MM.1S (cell line): ENCODE measurements at regions not wholly inside any gene's neighbourhood (a gene's known extent, or its start where the extent isn't known, plus 50 kb on each side); places are given as distances from the start of the nearest gene placed in this dataset.
"Not testable (repeated sequence)": the region's sequence is repeated elsewhere in the genome, so short reads cannot be mapped to it uniquely, and the experiment has no call there.

Source experiments
- DNase-seq: peaks from one replicate; pipeline ENCODE4 v3.0.0-alpha.2; 2015
- H2AFZ ChIP-seq: fragments of 300-600 bp; sonication (generic); 2 replicates; pipeline ENCODE4 v1.6.0; 2016; ENCODE audit warnings: antibody characterized with exemption, low read length
- H3F3A ChIP-seq: fragments of 300-600 bp; sonication (generic); 2 replicates; pipeline ENCODE4 v1.6.1; 2016; ENCODE audit warnings: mild to moderate bottlenecking, antibody characterized with exemption, low read length, moderate library complexity, mixed read lengths; ENCODE audit not compliant: insufficient read depth
- H3K27ac ChIP-seq: fragments of 300-600 bp; sonication (generic); 2 replicates; pipeline ENCODE4 v1.5.1; 2016; ENCODE audit warnings: mild to moderate bottlenecking, low read length
- H3K27me3 ChIP-seq: fragments of 300-600 bp; sonication (generic); replicated peaks from 2 replicates; pipeline ENCODE4 v1.6.0; 2016; ENCODE audit warnings: low read length; ENCODE audit not compliant: insufficient read depth
- H3K36me3 ChIP-seq: fragments of 300-600 bp; sonication (generic); replicated peaks from 2 replicates; pipeline ENCODE4 v1.6.1; 2016; ENCODE audit warnings: mild to moderate bottlenecking, low read length, mixed read lengths; ENCODE audit not compliant: insufficient read depth
- H3K4me1 ChIP-seq: fragments of 300-600 bp; sonication (generic); 2 replicates; pipeline ENCODE4 v1.6.1; 2016; ENCODE audit warnings: low read length, mixed read lengths
- H3K4me2 ChIP-seq: fragments of 300-600 bp; sonication (generic); 2 replicates; pipeline ENCODE4 v1.6.0; 2016; ENCODE audit warnings: low read depth, low read length
- H3K4me3 ChIP-seq: fragments of 300-600 bp; sonication (generic); 2 replicates; pipeline ENCODE4 v1.5.1; 2016; ENCODE audit warnings: low read length, mixed read lengths
- H3K79me2 ChIP-seq: fragments of 300-600 bp; sonication (generic); 2 replicates; pipeline ENCODE4 v1.6.1; 2016; ENCODE audit warnings: mixed run types, low read length, mixed read lengths
- H3K9ac ChIP-seq: fragments of 300-600 bp; sonication (generic); 2 replicates; pipeline ENCODE4 v1.6.1; 2016; ENCODE audit warnings: low read length, mixed read lengths
- H3K9me2 ChIP-seq: fragments of 300-600 bp; sonication (generic); replicated peaks from 2 replicates; pipeline ENCODE4 v1.6.1; 2016; ENCODE audit warnings: mild to moderate bottlenecking, low read length, mixed read lengths; ENCODE audit not compliant: insufficient read depth
- H3K9me3 ChIP-seq: fragments of 300-600 bp; sonication (generic); replicated peaks from 2 replicates; pipeline ENCODE4 v1.6.1; 2016; ENCODE audit warnings: mild to moderate bottlenecking, low read length, mixed read lengths; ENCODE audit not compliant: insufficient read depth
- H4K20me1 ChIP-seq: fragments of 300-600 bp; sonication (generic); 2 replicates; pipeline ENCODE4 v1.6.1; 2016; ENCODE audit warnings: mild to moderate bottlenecking, low read length, moderate library complexity, mixed read lengths; ENCODE audit not compliant: insufficient read depth
- EZH2 ChIP-seq: fragments of 300-600 bp; sonication (generic); optimal IDR thresholded peaks from 2 replicates; pipeline ENCODE3; 2017; ENCODE audit warnings: low read depth, mild to moderate bottlenecking, antibody characterized with exemption, low read length, mixed read lengths
- EZH2phosphoT487 ChIP-seq: fragments of 300-600 bp; sonication (generic); IDR thresholded peaks from 2 replicates; pipeline ENCODE4 v1.6.1; 2018; ENCODE audit warnings: antibody characterized with exemption, low read length
- TF ChIP-seq, protein P1 (sequence below): fragments of 300-600 bp; sonication (generic); IDR thresholded peaks from 2 replicates; pipeline ENCODE4 v1.5.1; 2016; ENCODE audit warnings: antibody characterized with exemption, low read length, mixed read lengths

DNA sequence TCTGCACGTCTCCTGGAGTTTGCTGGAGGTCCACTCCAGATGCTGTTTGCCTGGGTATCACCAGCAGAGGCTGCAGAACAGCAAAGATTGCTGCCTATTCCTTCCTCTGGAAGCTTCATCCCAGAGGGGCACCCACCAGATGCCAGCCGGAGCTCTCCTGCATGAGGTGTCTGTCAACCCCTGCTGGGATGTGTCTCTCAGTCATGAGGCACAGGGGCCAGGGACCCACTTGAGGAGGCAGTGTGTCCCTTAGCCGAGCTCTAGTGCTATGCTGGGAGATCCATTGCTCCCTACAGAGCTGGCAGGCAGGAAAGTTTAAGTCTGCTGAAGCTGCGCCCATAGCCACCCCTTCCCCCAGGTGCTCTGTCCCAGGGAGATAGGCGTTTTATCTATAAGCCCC is 178.3 kb upstream of the KCNH7 start:
- not testable (repeated sequence) for H3K27ac ChIP-seq, H3K36me3 ChIP-seq, H3F3A ChIP-seq, H3K9me2 ChIP-seq, H3K9ac ChIP-seq, H3K4me1 ChIP-seq, H3K27me3 ChIP-seq, H2AFZ ChIP-seq, H3K9me3 ChIP-seq, H3K4me2 ChIP-seq, H3K4me3 ChIP-seq, H3K79me2 ChIP-seq, DNase-seq, H4K20me1 ChIP-seq

DNA sequence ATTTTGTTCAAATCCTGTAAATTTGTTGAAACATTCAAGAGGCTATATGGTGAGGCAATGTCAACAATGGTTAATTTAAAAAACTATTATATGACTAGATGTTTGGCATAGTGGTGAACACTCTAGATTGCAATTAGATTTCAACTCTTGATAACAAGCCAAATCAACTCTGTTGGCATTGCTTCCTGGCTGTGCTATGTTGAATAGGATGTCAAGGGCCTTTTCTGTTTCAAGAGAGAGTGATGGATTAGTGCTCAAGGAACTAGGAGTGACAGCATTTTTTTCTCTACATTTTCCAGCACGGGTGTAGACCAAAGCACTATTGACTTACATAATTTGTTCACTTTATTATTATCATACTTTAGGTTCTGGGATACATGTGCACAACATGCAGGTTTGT is 172.4 kb upstream of the KCNH7 start:
- no peaks in the 10 kb centered on the region for H3K27me3 ChIP-seq
- H4K20me1 ChIP-seq = no peaks in the 10 kb centered on the region
- peaks cover 8% of the 10 kb centered on the region; the same call in 1 of the 2 replicates for H3F3A ChIP-seq
- no peak overlapping the region for H3K27ac ChIP-seq
- no peaks in the 10 kb centered on the region for H3K36me3 ChIP-seq
- H3K9me2 ChIP-seq = no peaks in the 10 kb centered on the region
- H3K4me2 ChIP-seq = no peak overlapping the region
- DNase-seq = no peak
- TF ChIP-seq EZH2phosphoT487 (no peak), EZH2 (no peak)
- TF ChIP-seq, protein P1, sequence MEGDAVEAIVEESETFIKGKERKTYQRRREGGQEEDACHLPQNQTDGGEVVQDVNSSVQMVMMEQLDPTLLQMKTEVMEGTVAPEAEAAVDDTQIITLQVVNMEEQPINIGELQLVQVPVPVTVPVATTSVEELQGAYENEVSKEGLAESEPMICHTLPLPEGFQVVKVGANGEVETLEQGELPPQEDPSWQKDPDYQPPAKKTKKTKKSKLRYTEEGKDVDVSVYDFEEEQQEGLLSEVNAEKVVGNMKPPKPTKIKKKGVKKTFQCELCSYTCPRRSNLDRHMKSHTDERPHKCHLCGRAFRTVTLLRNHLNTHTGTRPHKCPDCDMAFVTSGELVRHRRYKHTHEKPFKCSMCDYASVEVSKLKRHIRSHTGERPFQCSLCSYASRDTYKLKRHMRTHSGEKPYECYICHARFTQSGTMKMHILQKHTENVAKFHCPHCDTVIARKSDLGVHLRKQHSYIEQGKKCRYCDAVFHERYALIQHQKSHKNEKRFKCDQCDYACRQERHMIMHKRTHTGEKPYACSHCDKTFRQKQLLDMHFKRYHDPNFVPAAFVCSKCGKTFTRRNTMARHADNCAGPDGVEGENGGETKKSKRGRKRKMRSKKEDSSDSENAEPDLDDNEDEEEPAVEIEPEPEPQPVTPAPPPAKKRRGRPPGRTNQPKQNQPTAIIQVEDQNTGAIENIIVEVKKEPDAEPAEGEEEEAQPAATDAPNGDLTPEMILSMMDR = no peak
- H3K4me3 ChIP-seq = no peak overlapping the region
- peaks cover 29% of the 10 kb centered on the region for H3K4me1 ChIP-seq
- no peak overlapping the region for H2AFZ ChIP-seq
- no peaks in the 10 kb centered on the region for H3K9me3 ChIP-seq
- no peak overlapping the region for H3K9ac ChIP-seq
- no peaks in the 10 kb centered on the region for H3K79me2 ChIP-seq

DNA sequence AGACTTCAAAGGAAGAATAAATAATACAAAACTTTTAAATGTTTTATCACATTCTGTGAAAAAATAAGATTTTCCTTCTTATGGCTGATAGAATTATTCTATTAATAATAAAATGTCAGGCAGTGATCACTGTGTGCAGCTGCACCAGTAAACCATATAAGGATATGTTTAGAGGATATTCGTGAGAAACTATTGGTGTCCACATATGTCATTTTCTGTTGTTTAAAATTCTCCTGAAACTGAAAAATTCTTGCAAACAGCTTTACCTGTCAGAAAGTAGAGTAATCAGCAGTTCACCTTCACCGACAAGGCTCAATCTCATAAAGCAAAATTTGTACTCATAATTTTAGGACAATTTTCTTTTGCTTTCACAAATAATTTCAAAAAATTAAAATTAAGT is 170.1 kb upstream of the KCNH7 start:
- Histone ChIP-seq H3F3A (peaks cover 8% of the 10 kb centered on the region; the same call in 1 of the 2 replicates), H3K27me3 (no peaks in the 10 kb centered on the region), H2AFZ (no peak overlapping the region), H3K4me2 (peak overlapping the region; percentile 80), H3K36me3 (no peaks in the 10 kb centered on the region), H3K27ac (peak overlapping the region; percentile 68), H3K4me3 (peak overlapping the region; percentile 13; the same call in 1 of the 2 replicates), H4K20me1 (no peaks in the 10 kb centered on the region), H3K79me2 (no peaks in the 10 kb centered on the region), H3K9me2 (no peaks in the 10 kb centered on the region), H3K9me3 (no peaks in the 10 kb centered on the region), H3K4me1 (peaks cover 29% of the 10 kb centered on the region), H3K9ac (no peak overlapping the region; the same call in 1 of the 2 replicates)
- DNase-seq = peak; percentile 77
- TF ChIP-seq, protein P1 = no peak
- TF ChIP-seq EZH2phosphoT487 = no peak
- TF ChIP-seq EZH2 = no peak

DNA sequence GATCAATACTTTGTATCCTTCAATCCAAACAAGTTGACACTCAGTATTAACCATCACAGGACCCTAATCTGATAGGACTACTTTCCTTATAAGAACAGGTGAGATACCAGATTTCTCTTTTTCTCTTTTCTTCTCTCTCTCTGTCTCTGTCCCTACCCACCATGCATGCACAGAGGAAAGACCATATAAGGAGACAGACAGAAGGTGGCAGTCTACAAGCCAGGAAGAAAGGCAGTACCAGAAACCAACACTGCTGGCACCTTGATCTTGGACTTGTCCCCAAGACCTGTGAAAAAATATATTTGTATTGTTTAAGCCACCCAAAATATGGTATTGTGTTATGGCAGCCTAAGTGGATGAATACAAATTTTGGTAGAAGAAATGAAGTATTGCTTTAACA is 156.2 kb upstream of the KCNH7 start:
- no peak overlapping the region for H2AFZ ChIP-seq
- no peak overlapping the region for H3K27ac ChIP-seq
- H4K20me1 ChIP-seq = no peaks in the 10 kb centered on the region
- no peaks in the 10 kb centered on the region; the same call in 1 of the 2 replicates for H3F3A ChIP-seq
- H3K36me3 ChIP-seq = no peaks in the 10 kb centered on the region
- TF ChIP-seq EZH2 = no peak
- peaks cover 28% of the 10 kb centered on the region for H3K4me1 ChIP-seq
- H3K79me2 ChIP-seq = no peaks in the 10 kb centered on the region
- H3K4me2 ChIP-seq = no peak overlapping the region
- DNase-seq = no peak
- H3K9me3 ChIP-seq = no peaks in the 10 kb centered on the region
- H3K27me3 ChIP-seq = no peaks in the 10 kb centered on the region
- H3K4me3 ChIP-seq = no peak overlapping the region
- no peaks in the 10 kb centered on the region for H3K9me2 ChIP-seq
- H3K9ac ChIP-seq = no peak overlapping the region
